ENCODE measurements at regions not wholly inside any gene's neighbourhood (a gene's known extent, or its start where the extent isn't known, plus 50 kb on each side); places are given as distances from the start of the nearest gene placed in this dataset.

DNA sequence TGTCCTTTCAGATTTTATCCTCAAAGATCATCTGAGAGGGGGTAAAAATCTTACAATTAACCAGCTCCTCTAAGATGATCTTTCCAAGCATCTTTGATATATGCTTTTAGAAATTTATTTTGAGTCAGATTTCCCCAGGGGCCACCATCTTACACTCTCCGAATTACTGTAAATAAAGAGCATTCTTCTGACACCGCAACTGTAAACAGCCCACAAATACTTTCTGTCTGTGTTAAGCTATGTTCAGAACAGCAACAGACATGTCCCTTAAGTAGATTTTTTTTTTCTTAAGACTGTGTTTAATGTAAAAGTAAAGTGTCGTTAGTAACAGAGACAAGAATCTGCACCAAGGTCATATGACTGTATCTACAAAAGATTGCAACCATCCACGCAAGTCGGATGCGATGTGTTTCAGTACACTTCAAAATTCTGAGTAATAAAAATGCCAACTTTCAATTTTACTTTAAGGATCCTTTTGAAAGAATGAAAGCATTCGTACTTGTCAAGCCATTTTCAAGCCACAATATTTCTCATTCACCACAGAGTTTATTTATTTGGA lies 159.0 kb upstream of the KCNH8 start:
- TF ChIP-seq, protein P1, sequence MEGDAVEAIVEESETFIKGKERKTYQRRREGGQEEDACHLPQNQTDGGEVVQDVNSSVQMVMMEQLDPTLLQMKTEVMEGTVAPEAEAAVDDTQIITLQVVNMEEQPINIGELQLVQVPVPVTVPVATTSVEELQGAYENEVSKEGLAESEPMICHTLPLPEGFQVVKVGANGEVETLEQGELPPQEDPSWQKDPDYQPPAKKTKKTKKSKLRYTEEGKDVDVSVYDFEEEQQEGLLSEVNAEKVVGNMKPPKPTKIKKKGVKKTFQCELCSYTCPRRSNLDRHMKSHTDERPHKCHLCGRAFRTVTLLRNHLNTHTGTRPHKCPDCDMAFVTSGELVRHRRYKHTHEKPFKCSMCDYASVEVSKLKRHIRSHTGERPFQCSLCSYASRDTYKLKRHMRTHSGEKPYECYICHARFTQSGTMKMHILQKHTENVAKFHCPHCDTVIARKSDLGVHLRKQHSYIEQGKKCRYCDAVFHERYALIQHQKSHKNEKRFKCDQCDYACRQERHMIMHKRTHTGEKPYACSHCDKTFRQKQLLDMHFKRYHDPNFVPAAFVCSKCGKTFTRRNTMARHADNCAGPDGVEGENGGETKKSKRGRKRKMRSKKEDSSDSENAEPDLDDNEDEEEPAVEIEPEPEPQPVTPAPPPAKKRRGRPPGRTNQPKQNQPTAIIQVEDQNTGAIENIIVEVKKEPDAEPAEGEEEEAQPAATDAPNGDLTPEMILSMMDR (IDR thresholded peaks at IDR 0.05), result no peak
- TF ChIP-seq ZFX (IDR thresholded peaks at IDR 0.05; ENCODE audit: borderline replicate concordance), result no peak
